HCEC 1CT (cell line): ENCODE measurements at regions not wholly inside any gene's neighbourhood (a gene's known extent, or its start where the extent isn't known, plus 50 kb on each side); places are given as distances from the start of the nearest gene placed in this dataset.
"Not testable (repeated sequence)": the region's sequence is repeated elsewhere in the genome, so short reads cannot be mapped to it uniquely, and the experiment has no call there.

Experiments
- DNase-seq: peaks from one replicate; pipeline ENCODE4 v3.0.0-alpha.2; 2017

- no peak for DNase-seq
Observed at GRCh38 chr12:97801471-97802059, 339.0 kb downstream of the RMST start.

- DNase-seq: no peak
Observed at GRCh38 chr12:97805146-97805545, 342.5 kb downstream of the RMST start.

- no peak for DNase-seq
Observed at GRCh38 chr12:97813301-97813700, 350.7 kb downstream of the RMST start.

GRCh38 chr12:97821806-97822205 lies 359.2 kb downstream of the RMST start:
- no peak for DNase-seq

GRCh38 chr12:97835541-97835940 lies 372.9 kb downstream of the RMST start:
- no peak for DNase-seq

- no peak for DNase-seq
Observed at GRCh38 chr12:97837401-97837800, 374.8 kb downstream of the RMST start.

GRCh38 chr12:97848051-97848450 lies 385.4 kb downstream of the RMST start:
- DNase-seq: no peak

GRCh38 chr12:97854477-97854876 lies 391.9 kb downstream of the RMST start:
- no peak for DNase-seq

- DNase-seq: no peak
Observed at GRCh38 chr12:97862072-97862471, 399.5 kb downstream of the RMST start.

- DNase-seq: no peak
Observed at GRCh38 chr12:97875064-97875463, 412.5 kb downstream of the RMST start.

- DNase-seq: no peak
Observed at GRCh38 chr12:97876780-97877179, 414.2 kb downstream of the RMST start.

- no peak for DNase-seq
Observed at GRCh38 chr12:97877404-97877803, 414.8 kb downstream of the RMST start.

GRCh38 chr12:97886511-97887176 lies 424.0 kb downstream of the RMST start:
- no peak for DNase-seq

GRCh38 chr12:97897881-97898280 lies 435.3 kb downstream of the RMST start:
- DNase-seq: not testable (repeated sequence)

GRCh38 chr12:97899529-97899928 lies 436.9 kb downstream of the RMST start:
- DNase-seq: no peak

GRCh38 chr12:97899956-97900355 lies 437.4 kb downstream of the RMST start:
- no peak for DNase-seq

- DNase-seq: no peak
Observed at GRCh38 chr12:97903356-97903755, 440.8 kb downstream of the RMST start.

- no peak for DNase-seq
Observed at GRCh38 chr12:97907504-97907903, 444.9 kb downstream of the RMST start.

GRCh38 chr12:97910559-97910958 lies 448.0 kb downstream of the RMST start:
- no peak for DNase-seq

- DNase-seq: no peak
Observed at GRCh38 chr12:97912943-97913342, 450.3 kb downstream of the RMST start.

GRCh38 chr12:97921979-97922722 lies 459.5 kb downstream of the RMST start:
- no peak for DNase-seq

- no peak for DNase-seq
Observed at GRCh38 chr12:97923546-97923945, 460.9 kb downstream of the RMST start.

GRCh38 chr12:97924122-97924521 lies 461.5 kb downstream of the RMST start:
- no peak for DNase-seq

- no peak for DNase-seq
Observed at GRCh38 chr12:97927977-97928376, 465.4 kb downstream of the RMST start.
